ENCODE measurements at regions not wholly inside any gene's neighbourhood (a gene's known extent, or its start where the extent isn't known, plus 50 kb on each side); places are given as distances from the start of the nearest gene placed in this dataset.

- Histone ChIP-seq H3K27me3 (replicated peaks in 1 of 2; ENCODE audit: control insufficient read depth in 2 of 2, insufficient read depth in 2 of 2, low read length in 1 of 2) (no peaks in the 10 kb centered on the region), H2AFZ (ENCODE audit: control insufficient read depth, low read depth, low read length) (no peak overlapping the region), H3K9ac (ENCODE audit: control insufficient read depth, insufficient read depth, low read length) (no peak overlapping the region), H3K36me3 (ENCODE audit: control insufficient read depth in 2 of 2, insufficient read depth in 2 of 2, low read length in 1 of 2) (no peaks in the 10 kb centered on the region), H3K27ac (ENCODE audit: control insufficient read depth, insufficient read depth) (no peak overlapping the region), H3K4me1 (ENCODE audit: control insufficient read depth, insufficient read depth, low read length) (no peaks in the 10 kb centered on the region), H3K79me2 (ENCODE audit: control insufficient read depth, insufficient read depth, low read length) (no peaks in the 10 kb centered on the region), H3K4me2 (ENCODE audit: control insufficient read depth, insufficient read depth) (no peak overlapping the region), H3K9me3 (replicated peaks; ENCODE audit: control insufficient read depth, insufficient read depth, low read length) (no peaks in the 10 kb centered on the region), H3K4me3 (no peak overlapping the region), H4K20me1 (ENCODE audit: control insufficient read depth, insufficient read depth) (no peaks in the 10 kb centered on the region)
- SMC1A ChIA-PET (ENCODE audit: uncharacterized antibody, unreplicated experiment) = no interaction called here
- POLR2A ChIA-PET = no interaction called here
- CTCF ChIA-PET = no interaction called here
- intact Hi-C loops (cut with micrococcal nuclease; ENCODE audit: unreplicated experiment) (no loop called here), in situ Hi-C loops (cut with MboI) (no loop called here)
- TF ChIP-seq NFYA (IDR thresholded peaks at IDR 0.05; ENCODE audit: borderline replicate concordance, low read depth, low read length) = no peak
- no peak for TF ChIP-seq NFYB (IDR thresholded peaks at IDR 0.05; ENCODE audit: insufficient read depth, low read depth, low read length)
- TF ChIP-seq ETV6 (conservative IDR thresholded peaks at IDR 0.05 in 1 of 2, IDR thresholded peaks at IDR 0.05 in 1 of 2; ENCODE audit: borderline replicate concordance in 1 of 2, low read depth in 1 of 2) = no peak
- TF ChIP-seq EZH2 (IDR thresholded peaks at IDR 0.05; ENCODE audit: borderline replicate concordance, control insufficient read depth, low read depth, low read length) = no peak
- no peak for TF ChIP-seq ELK1 (IDR thresholded peaks at IDR 0.05; ENCODE audit: low read depth, low read length)
- no peak for TF ChIP-seq CBFB (IDR thresholded peaks at IDR 0.05; ENCODE audit: low read depth)
- no peak for TF ChIP-seq MXI1 (IDR thresholded peaks at IDR 0.05; ENCODE audit: low read depth, low read length)
- no peak for TF ChIP-seq NR2F1 (conservative IDR thresholded peaks at IDR 0.05)
- no peak for TF ChIP-seq GABPA (IDR thresholded peaks at IDR 0.05; ENCODE audit: low read depth)
- TF ChIP-seq TBL1XR1 (IDR thresholded peaks at IDR 0.05; ENCODE audit: low read depth, low read length) = no peak
- DNase-seq (ENCODE audit: low read depth, low spot score) = no peak
- FAIRE-seq = no peak
- RAD21 ChIA-PET (ENCODE audit: unreplicated experiment) = no interaction called here
- 16% methylated on average over 10 of the region's 10 CpGs for WGBS (ENCODE audit: insufficient coverage, insufficient replicate concordance, low lambda C conversion rate, missing lambda C conversion rate)
- ATAC-seq = no peak
- no TSS peak for BruUV-seq (replicated peaks)
These were observed 427.7 kb downstream of the LRRIQ3 start for GRCh38 chr1:73770109-73770905.
